ENCODE measurements at regions not wholly inside any gene's neighbourhood (a gene's known extent, or its start where the extent isn't known, plus 50 kb on each side); places are given as distances from the start of the nearest gene placed in this dataset.
"Not testable (repeated sequence)": the region's sequence is repeated elsewhere in the genome, so short reads cannot be mapped to it uniquely, and the experiment has no call there.

- Histone ChIP-seq H4K20me1 (ENCODE audit: low read depth) (no peaks in the 10 kb centered on the region), H3K9ac (no peak overlapping the region), H3K79me2 (ENCODE audit: low read depth) (no peaks in the 10 kb centered on the region), H2AFZ (replicated peaks) (no peak overlapping the region), H3K27me3 (peaks cover 7% of the 10 kb centered on the region), H3K4me3 (no peak overlapping the region), H3K27ac (no peak overlapping the region), H3K4me2 (no peak overlapping the region), H3K9me3 (ENCODE audit: low read depth) (no peaks in the 10 kb centered on the region), H3K36me3 (no peaks in the 10 kb centered on the region), H3F3A (ENCODE audit: low read depth) (no peaks in the 10 kb centered on the region), H3K4me1 (no peaks in the 10 kb centered on the region)
- Mint-ChIP-seq H3K4me1 (no peaks in the 10 kb centered on the region), H3K4me3 (no peak overlapping the region), H3K27me3 (ENCODE audit: insufficient read depth, low read depth) (peaks cover 18% of the 10 kb centered on the region), H3K36me3 (no peaks in the 10 kb centered on the region), H3K9me3 (no peaks in the 10 kb centered on the region), H3K27ac (no peak overlapping the region)
- TF ChIP-seq EZH2 (IDR thresholded peaks at IDR 0.05) (no peak), EZH2phosphoT487 (IDR thresholded peaks at IDR 0.05) (no peak)
- TF ChIP-seq, protein P1, sequence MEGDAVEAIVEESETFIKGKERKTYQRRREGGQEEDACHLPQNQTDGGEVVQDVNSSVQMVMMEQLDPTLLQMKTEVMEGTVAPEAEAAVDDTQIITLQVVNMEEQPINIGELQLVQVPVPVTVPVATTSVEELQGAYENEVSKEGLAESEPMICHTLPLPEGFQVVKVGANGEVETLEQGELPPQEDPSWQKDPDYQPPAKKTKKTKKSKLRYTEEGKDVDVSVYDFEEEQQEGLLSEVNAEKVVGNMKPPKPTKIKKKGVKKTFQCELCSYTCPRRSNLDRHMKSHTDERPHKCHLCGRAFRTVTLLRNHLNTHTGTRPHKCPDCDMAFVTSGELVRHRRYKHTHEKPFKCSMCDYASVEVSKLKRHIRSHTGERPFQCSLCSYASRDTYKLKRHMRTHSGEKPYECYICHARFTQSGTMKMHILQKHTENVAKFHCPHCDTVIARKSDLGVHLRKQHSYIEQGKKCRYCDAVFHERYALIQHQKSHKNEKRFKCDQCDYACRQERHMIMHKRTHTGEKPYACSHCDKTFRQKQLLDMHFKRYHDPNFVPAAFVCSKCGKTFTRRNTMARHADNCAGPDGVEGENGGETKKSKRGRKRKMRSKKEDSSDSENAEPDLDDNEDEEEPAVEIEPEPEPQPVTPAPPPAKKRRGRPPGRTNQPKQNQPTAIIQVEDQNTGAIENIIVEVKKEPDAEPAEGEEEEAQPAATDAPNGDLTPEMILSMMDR (IDR thresholded peaks at IDR 0.05), result no peak
- DNase-seq (ENCODE audit: low spot score), result no peak
Measured at GRCh38 chr22:35158336-35158735, 92.4 kb downstream of the ISX start.

- Mint-ChIP-seq H3K4me3 (no peak overlapping the region), H3K27me3 (ENCODE audit: insufficient read depth, low read depth) (peaks cover 11% of the 10 kb centered on the region), H3K36me3 (no peaks in the 10 kb centered on the region), H3K9me3 (peaks cover 2% of the 10 kb centered on the region), H3K27ac (no peak overlapping the region), H3K4me1 (no peaks in the 10 kb centered on the region)
- Histone ChIP-seq H3K9ac (no peak overlapping the region), H4K20me1 (ENCODE audit: low read depth) (no peaks in the 10 kb centered on the region), H3F3A (ENCODE audit: low read depth) (no peaks in the 10 kb centered on the region), H3K4me2 (no peak overlapping the region), H3K27ac (no peak overlapping the region), H3K79me2 (ENCODE audit: low read depth) (no peaks in the 10 kb centered on the region), H3K36me3 (no peaks in the 10 kb centered on the region), H2AFZ (replicated peaks) (no peak overlapping the region), H3K9me3 (ENCODE audit: low read depth) (no peaks in the 10 kb centered on the region), H3K4me3 (no peak overlapping the region), H3K4me1 (no peaks in the 10 kb centered on the region), H3K27me3 (peaks cover 4% of the 10 kb centered on the region)
- no peak for DNase-seq (ENCODE audit: low spot score)
- TF ChIP-seq EZH2 (IDR thresholded peaks at IDR 0.05) (no peak), EZH2phosphoT487 (IDR thresholded peaks at IDR 0.05) (no peak)
- TF ChIP-seq, protein P1 (IDR thresholded peaks at IDR 0.05), result no peak
Measured at GRCh38 chr22:35159343-35159742, 93.4 kb downstream of the ISX start.

DNA sequence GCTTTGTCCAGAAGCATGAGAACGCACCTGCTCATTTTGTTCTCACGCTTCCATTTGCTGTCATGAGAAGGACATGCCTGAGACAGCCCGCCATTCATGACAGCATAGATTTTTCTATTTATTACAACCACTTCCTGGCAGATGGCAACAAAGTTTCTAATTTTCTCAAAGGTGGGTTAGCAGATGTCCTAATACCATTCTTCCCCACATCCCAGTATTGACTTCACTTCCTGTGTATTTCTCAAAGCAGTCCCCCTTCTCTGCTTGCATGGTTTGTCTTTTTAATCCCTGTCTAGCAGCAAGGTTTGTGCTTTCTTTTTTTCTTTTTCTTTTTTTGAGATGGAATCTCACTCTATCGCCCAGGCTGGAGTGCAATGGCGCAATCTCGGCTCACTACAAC is 94.3 kb downstream of the ISX start:
- Histone ChIP-seq H3K4me3 (no peak overlapping the region), H3K79me2 (ENCODE audit: low read depth) (no peaks in the 10 kb centered on the region), H3K27me3 (no peaks in the 10 kb centered on the region), H3F3A (ENCODE audit: low read depth) (no peaks in the 10 kb centered on the region), H3K9me3 (ENCODE audit: low read depth) (no peaks in the 10 kb centered on the region), H3K27ac (no peak overlapping the region), H4K20me1 (ENCODE audit: low read depth) (no peaks in the 10 kb centered on the region), H3K36me3 (no peaks in the 10 kb centered on the region), H3K4me2 (no peak overlapping the region), H2AFZ (replicated peaks) (no peak overlapping the region), H3K4me1 (no peaks in the 10 kb centered on the region), H3K9ac (no peak overlapping the region)
- Mint-ChIP-seq H3K27ac (no peak overlapping the region), H3K4me3 (no peak overlapping the region), H3K36me3 (peaks cover 3% of the 10 kb centered on the region), H3K27me3 (ENCODE audit: insufficient read depth, low read depth) (peaks cover 5% of the 10 kb centered on the region), H3K4me1 (no peaks in the 10 kb centered on the region), H3K9me3 (peaks cover 8% of the 10 kb centered on the region)
- no peak for TF ChIP-seq EZH2phosphoT487 (IDR thresholded peaks at IDR 0.05)
- no peak for TF ChIP-seq EZH2 (IDR thresholded peaks at IDR 0.05)
- TF ChIP-seq, protein P1 (IDR thresholded peaks at IDR 0.05), result no peak
- DNase-seq (ENCODE audit: low spot score), result no peak

- not testable (repeated sequence) for H3K36me3 ChIP-seq; H3K4me3 Mint-ChIP-seq; H3K4me1 Mint-ChIP-seq; H3K4me2 ChIP-seq; H3K9me3 ChIP-seq (ENCODE audit: low read depth); H3F3A ChIP-seq (ENCODE audit: low read depth); H3K9ac ChIP-seq; H3K27ac ChIP-seq; H2AFZ ChIP-seq (replicated peaks); H4K20me1 ChIP-seq (ENCODE audit: low read depth); H3K79me2 ChIP-seq (ENCODE audit: low read depth); H3K27me3 Mint-ChIP-seq (ENCODE audit: insufficient read depth, low read depth); DNase-seq (ENCODE audit: low spot score); H3K27ac Mint-ChIP-seq; H3K4me3 ChIP-seq; H3K27me3 ChIP-seq; H3K36me3 Mint-ChIP-seq; H3K4me1 ChIP-seq
- peaks cover 13% of the 10 kb centered on the region for H3K9me3 Mint-ChIP-seq
Measured at GRCh38 chr22:35165896-35166295, 91.4 kb upstream of the HMGXB4 start.

Data from neural progenitor cell (in vitro differentiated cells).